H9 (cell line): ENCODE measurements at regions not wholly inside any gene's neighbourhood (a gene's known extent, or its start where the extent isn't known, plus 50 kb on each side); places are given as distances from the start of the nearest gene placed in this dataset.

ENCODE experiments used
- DNase-seq: peaks from one replicate; pipeline ENCODE4 v3.0.0-alpha.2; 2017
- H2AFZ ChIP-seq: one replicate; pipeline ENCODE4 v1.6.1; 2013; ENCODE audit warnings: mild to moderate bottlenecking, low read length, control low read depth, moderate library complexity
- H2AK5ac ChIP-seq: 2 replicates; pipeline ENCODE4 v1.6.1; 2013; ENCODE audit warnings: low read length, control low read depth, mixed read lengths; ENCODE audit not compliant: insufficient read length
- H2BK120ac ChIP-seq: one replicate; pipeline ENCODE4 v1.6.1; 2013; ENCODE audit warnings: low read depth, mild to moderate bottlenecking, low read length, control low read depth, inconsistent platforms; ENCODE audit not compliant: poor library complexity, severe bottlenecking
- H2BK12ac ChIP-seq: 2 replicates; pipeline ENCODE4 v1.6.1; 2013; ENCODE audit warnings: low read length, control low read depth, mixed read lengths, low read depth; ENCODE audit not compliant: insufficient read length
- H2BK15ac ChIP-seq: 2 replicates; pipeline ENCODE4 v1.6.1; 2013; ENCODE audit warnings: low read depth, low read length, control low read depth
- H2BK20ac ChIP-seq: one replicate; pipeline ENCODE4 v1.6.1; 2013; ENCODE audit warnings: low read depth, mild to moderate bottlenecking, low read length, control low read depth, inconsistent platforms; ENCODE audit not compliant: poor library complexity, severe bottlenecking
- H2BK5ac ChIP-seq: 2 replicates; pipeline ENCODE4 v1.6.1; 2013; ENCODE audit warnings: low read length, control low read depth, mixed read lengths; ENCODE audit not compliant: insufficient read length
- H3K14ac ChIP-seq: 2 replicates; pipeline ENCODE4 v1.6.1; 2013; ENCODE audit warnings: low read length, control low read depth; ENCODE audit not compliant: insufficient read depth
- H3K18ac ChIP-seq: 2 replicates; pipeline ENCODE4 v1.6.1; 2013; ENCODE audit warnings: low read depth, mild to moderate bottlenecking, mixed read lengths, low read length, control low read depth; ENCODE audit not compliant: insufficient read length
- H3K23ac ChIP-seq: 2 replicates; pipeline ENCODE4 v1.6.1; 2013; ENCODE audit warnings: low read length, control low read depth, mixed read lengths, low read depth; ENCODE audit not compliant: insufficient read length
- H3K23me2 ChIP-seq: 2 replicates; pipeline ENCODE4 v1.6.1; 2013; ENCODE audit warnings: low read depth, mild to moderate bottlenecking, mixed read lengths, low read length, control low read depth; ENCODE audit not compliant: insufficient read length, poor library complexity, severe bottlenecking
- H3K27ac ChIP-seq: 2 replicates; pipeline ENCODE4 v1.5.1; 2013; ENCODE audit warnings: low read length, control low read depth, mixed read lengths, low read depth; ENCODE audit not compliant: insufficient read length
- H3K27me3 ChIP-seq: 2 replicates; pipeline ENCODE4 v1.6.1; 2013; ENCODE audit warnings: low read length, control low read depth, inconsistent platforms; ENCODE audit not compliant: insufficient read depth
- H3K4ac ChIP-seq: 2 replicates; pipeline ENCODE4 v1.6.1; 2013; ENCODE audit warnings: low read depth, mild to moderate bottlenecking, control low read depth, inconsistent platforms, low read length, moderate library complexity
- H3K4me1 ChIP-seq: 2 replicates; pipeline ENCODE4 v1.6.1; 2013; ENCODE audit warnings: low read length, control low read depth, inconsistent platforms; ENCODE audit not compliant: insufficient read depth
- H3K4me2 ChIP-seq: 2 replicates; pipeline ENCODE4 v1.6.1; 2013; ENCODE audit warnings: low read length, control low read depth, mixed read lengths; ENCODE audit not compliant: insufficient read length, insufficient read depth
- H3K56ac ChIP-seq: 2 replicates; pipeline ENCODE4 v1.6.1; 2013; ENCODE audit warnings: low read depth, mild to moderate bottlenecking, mixed read lengths, low read length, control low read depth; ENCODE audit not compliant: insufficient read length
- H3K79me1 ChIP-seq: 2 replicates; pipeline ENCODE4 v1.6.1; 2013; ENCODE audit warnings: low read depth, mild to moderate bottlenecking, moderate library complexity, low read length, control low read depth, inconsistent platforms; ENCODE audit not compliant: insufficient read depth, poor library complexity, severe bottlenecking
- H3K79me2 ChIP-seq: 2 replicates; pipeline ENCODE4 v1.6.1; 2013; ENCODE audit warnings: low read length, control low read depth, inconsistent platforms; ENCODE audit not compliant: insufficient read depth
- H3K9ac ChIP-seq: 2 replicates; pipeline ENCODE4 v1.6.1; 2013; ENCODE audit warnings: low read length, control low read depth, mixed read lengths; ENCODE audit not compliant: insufficient read length; ENCODE audit errors: extremely low read depth
- H3K9me3 ChIP-seq: one replicate; pipeline ENCODE4 v1.6.1; 2013; ENCODE audit warnings: low read depth, low read length, inconsistent platforms; ENCODE audit not compliant: control insufficient read depth
- H3T11ph ChIP-seq: one replicate; pipeline ENCODE4 v1.6.1; 2013; ENCODE audit warnings: mild to moderate bottlenecking, low read length, control low read depth, inconsistent platforms
- H4K20me1 ChIP-seq: one replicate; pipeline ENCODE4 v1.6.1; 2013; ENCODE audit not compliant: control insufficient read depth, insufficient read length, insufficient read depth
- H4K5ac ChIP-seq: 2 replicates; pipeline ENCODE4 v1.6.1; 2013; ENCODE audit warnings: low read depth, mild to moderate bottlenecking, mixed read lengths, low read length, control low read depth; ENCODE audit not compliant: insufficient read length
- H4K8ac ChIP-seq: replicated peaks from 2 replicates; pipeline ENCODE4 v1.6.1; 2013; ENCODE audit warnings: low read length, control low read depth, mixed read lengths, low read depth; ENCODE audit not compliant: insufficient read length
- H4K91ac ChIP-seq: 2 replicates; pipeline ENCODE4 v1.6.1; 2013; ENCODE audit warnings: low read depth, mild to moderate bottlenecking, moderate library complexity, mixed read lengths, low read length, control low read depth; ENCODE audit not compliant: insufficient read length
- H3K27ac Mint-ChIP-seq, 3 experiments: 2 replicates in 2 of 3; 3 replicates in 1 of 3; pipeline ENCODE4 v1.8.0; 2020 to 2021; ENCODE audit warnings: mixed read lengths in 3 of 3, mild to moderate bottlenecking in 1 of 3, moderate library complexity in 1 of 3
- H3K27me3 Mint-ChIP-seq: 2 replicates; pipeline ENCODE4 v1.8.0; 2021; ENCODE audit warnings: low read depth, mild to moderate bottlenecking, moderate library complexity, mixed read lengths
- H3K36me3 Mint-ChIP-seq, 3 experiments: 2 replicates in 2 of 3; 3 replicates in 1 of 3; pipeline ENCODE4 v1.8.0; 2020 to 2021; ENCODE audit warnings: low read depth in 3 of 3, mixed read lengths in 3 of 3; ENCODE audit not compliant: insufficient read depth in 1 of 3
- H3K4me1 Mint-ChIP-seq, 2 experiments: 2 replicates each; pipeline ENCODE4 v1.8.0; 2020; ENCODE audit warnings: mixed read lengths in 2 of 2
- H3K4me3 Mint-ChIP-seq, 2 experiments: 2 replicates in 1 of 2; 3 replicates in 1 of 2; pipeline ENCODE4 v1.8.0; 2020 to 2021; ENCODE audit warnings: mild to moderate bottlenecking in 2 of 2, mixed read lengths in 2 of 2, moderate library complexity in 1 of 2
- H3K9me3 Mint-ChIP-seq, 2 experiments: 2 replicates in 1 of 2; 3 replicates in 1 of 2; pipeline ENCODE4 v1.8.0; 2020; ENCODE audit warnings: mild to moderate bottlenecking in 2 of 2, mixed read lengths in 2 of 2, moderate library complexity in 1 of 2
- CTCF ChIP-seq: fragments of 200-600 bp; sonication (generic); conservative IDR thresholded peaks from 3 replicates; pipeline ENCODE4 v1.8.0; 2021; ENCODE audit warnings: antibody characterized with exemption, mild to moderate bottlenecking
- WGBS: extraction: QIAGEN DNeasy Blood & Tissue Kit; methylation state at CpG from one replicate; pipeline ENCODE4 v1.1.7; 2013; ENCODE audit warnings: missing lambda C conversion rate, low lambda C conversion rate, mixed read lengths; ENCODE audit not compliant: insufficient read length; ENCODE audit errors: extremely low coverage; 5-methylcytosine and 5-hydroxymethylcytosine counted together

GRCh38 chr18:78364388-78364960 is 615.1 kb upstream of the SALL3 start:
- Mint-ChIP-seq H3K36me3 (no peaks in the 10 kb centered on the region), H3K9me3 (no peaks in the 10 kb centered on the region)
- TF ChIP-seq CTCF = no peak

More at GRCh38 chr18:78364388-78364960, 615.1 kb upstream of the SALL3 start:
- DNase-seq = no peak
- H2AFZ ChIP-seq = no peak overlapping the region
- no peak overlapping the region for H3T11ph ChIP-seq
- no peak overlapping the region for H3K4me2 ChIP-seq
- no peak overlapping the region for H3K23ac ChIP-seq
- H2BK20ac ChIP-seq = no peak overlapping the region
- Mint-ChIP-seq H3K27me3 (no peaks in the 10 kb centered on the region; the same call in 1 of the 2 replicates), H3K27ac (no peak overlapping the region), H3K4me3 (no peak overlapping the region), H3K4me1 (peaks cover 0 to 6% of the 10 kb centered on the region in 2 experiments; a peak in 3 of 4 replicates)
- no peak overlapping the region for H3K14ac ChIP-seq
- H3K9me3 ChIP-seq = no peaks in the 10 kb centered on the region
- no peak overlapping the region for H3K27ac ChIP-seq
- WGBS = no CpG with 5 or more reads among the region's 13 CpGs
- H3K27me3 ChIP-seq = no peaks in the 10 kb centered on the region
- no peak overlapping the region for H4K5ac ChIP-seq
- H4K8ac ChIP-seq = no peak overlapping the region
- H2BK5ac ChIP-seq = no peak overlapping the region
- H2BK12ac ChIP-seq = no peak overlapping the region
- H3K56ac ChIP-seq = no peak overlapping the region
- H2BK120ac ChIP-seq = no peak overlapping the region
- no peak overlapping the region for H3K18ac ChIP-seq
- 0 out of 2 replicates have a peak, but pooled peaks cover 2% of the 10 kb centered on the region for H3K4me1 ChIP-seq
- H4K20me1 ChIP-seq = no peaks in the 10 kb centered on the region
- no peaks in the 10 kb centered on the region for H3K23me2 ChIP-seq
- no peak overlapping the region for H3K9ac ChIP-seq
- H3K4ac ChIP-seq = no peak overlapping the region
- no peaks in the 10 kb centered on the region for H3K79me1 ChIP-seq
- no peak overlapping the region for H2BK15ac ChIP-seq
- no peak overlapping the region for H4K91ac ChIP-seq
- H3K79me2 ChIP-seq = no peaks in the 10 kb centered on the region
- H2AK5ac ChIP-seq = no peak overlapping the region
